C4-2B (cell line): ENCODE measurements at regions not wholly inside any gene's neighbourhood (a gene's known extent, or its start where the extent isn't known, plus 50 kb on each side); places are given as distances from the start of the nearest gene placed in this dataset.

Experiments
- H3K27ac ChIP-seq: fragments of 450-650 bp; 2 replicates; pipeline ENCODE4 v1.5.1; 2017
- ZFX ChIP-seq: fragments of 450-650 bp; IDR thresholded peaks from 2 replicates; pipeline ENCODE4 v1.6.1; 2017
- TF ChIP-seq, protein P1 (sequence below): fragments of 450-650 bp; conservative IDR thresholded peaks from 2 replicates; pipeline ENCODE4 v1.5.1; 2017; ENCODE audit warnings: mild to moderate bottlenecking

- TF ChIP-seq, protein P1, sequence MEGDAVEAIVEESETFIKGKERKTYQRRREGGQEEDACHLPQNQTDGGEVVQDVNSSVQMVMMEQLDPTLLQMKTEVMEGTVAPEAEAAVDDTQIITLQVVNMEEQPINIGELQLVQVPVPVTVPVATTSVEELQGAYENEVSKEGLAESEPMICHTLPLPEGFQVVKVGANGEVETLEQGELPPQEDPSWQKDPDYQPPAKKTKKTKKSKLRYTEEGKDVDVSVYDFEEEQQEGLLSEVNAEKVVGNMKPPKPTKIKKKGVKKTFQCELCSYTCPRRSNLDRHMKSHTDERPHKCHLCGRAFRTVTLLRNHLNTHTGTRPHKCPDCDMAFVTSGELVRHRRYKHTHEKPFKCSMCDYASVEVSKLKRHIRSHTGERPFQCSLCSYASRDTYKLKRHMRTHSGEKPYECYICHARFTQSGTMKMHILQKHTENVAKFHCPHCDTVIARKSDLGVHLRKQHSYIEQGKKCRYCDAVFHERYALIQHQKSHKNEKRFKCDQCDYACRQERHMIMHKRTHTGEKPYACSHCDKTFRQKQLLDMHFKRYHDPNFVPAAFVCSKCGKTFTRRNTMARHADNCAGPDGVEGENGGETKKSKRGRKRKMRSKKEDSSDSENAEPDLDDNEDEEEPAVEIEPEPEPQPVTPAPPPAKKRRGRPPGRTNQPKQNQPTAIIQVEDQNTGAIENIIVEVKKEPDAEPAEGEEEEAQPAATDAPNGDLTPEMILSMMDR, result no peak
- no peak for TF ChIP-seq ZFX
- no peak overlapping the region for H3K27ac ChIP-seq
These were observed 56.6 kb upstream of the ATF3 start for GRCh38 chr1:212551929-212552328.

DNA sequence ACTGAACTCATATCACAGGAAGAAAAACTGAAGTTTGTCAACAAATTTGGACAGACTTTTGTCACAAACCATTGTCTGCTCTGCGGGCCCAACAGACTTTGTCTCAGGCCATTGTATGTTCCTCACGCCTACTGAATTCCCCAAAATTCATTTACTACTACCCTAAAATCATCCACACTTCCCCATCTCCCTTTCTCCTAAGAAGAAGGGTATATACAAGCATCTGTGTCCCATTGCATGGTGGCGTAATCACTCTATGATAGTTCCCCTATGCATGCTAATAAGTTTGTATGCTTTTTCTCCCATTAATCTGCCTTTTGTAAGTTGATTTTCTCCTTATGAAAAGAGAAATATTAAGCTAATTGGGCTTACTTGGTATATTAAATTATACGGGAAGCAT is 54.9 kb upstream of the ATF3 start:
- no peak for TF ChIP-seq ZFX
- TF ChIP-seq, protein P1, result no peak
- H3K27ac ChIP-seq, result no peak overlapping the region

DNA sequence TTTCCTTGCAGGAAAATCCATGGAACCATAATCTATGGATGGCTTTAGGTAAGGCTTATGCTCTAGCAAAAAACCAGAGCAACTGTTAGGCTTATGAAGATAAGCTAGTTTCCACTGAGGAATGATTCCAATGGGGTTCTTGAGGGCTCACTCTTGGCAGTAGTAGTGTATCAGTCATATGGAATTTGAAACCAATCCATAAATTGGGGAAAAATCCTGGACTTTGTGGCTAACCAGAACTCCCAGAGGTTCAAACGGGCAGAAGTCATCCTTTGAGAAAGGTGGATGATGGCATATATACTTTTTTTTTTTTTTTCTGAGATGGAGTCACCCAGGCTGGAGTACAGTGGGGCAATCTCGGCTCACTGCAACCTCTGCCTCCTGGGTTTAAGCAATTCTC is 54.2 kb upstream of the ATF3 start:
- TF ChIP-seq, protein P1, result no peak
- no peak for TF ChIP-seq ZFX
- no peak overlapping the region for H3K27ac ChIP-seq

GRCh38 chr1:212555426-212555825 is 53.1 kb upstream of the ATF3 start:
- H3K27ac ChIP-seq, result no peak overlapping the region
- TF ChIP-seq ZFX, result no peak

DNA sequence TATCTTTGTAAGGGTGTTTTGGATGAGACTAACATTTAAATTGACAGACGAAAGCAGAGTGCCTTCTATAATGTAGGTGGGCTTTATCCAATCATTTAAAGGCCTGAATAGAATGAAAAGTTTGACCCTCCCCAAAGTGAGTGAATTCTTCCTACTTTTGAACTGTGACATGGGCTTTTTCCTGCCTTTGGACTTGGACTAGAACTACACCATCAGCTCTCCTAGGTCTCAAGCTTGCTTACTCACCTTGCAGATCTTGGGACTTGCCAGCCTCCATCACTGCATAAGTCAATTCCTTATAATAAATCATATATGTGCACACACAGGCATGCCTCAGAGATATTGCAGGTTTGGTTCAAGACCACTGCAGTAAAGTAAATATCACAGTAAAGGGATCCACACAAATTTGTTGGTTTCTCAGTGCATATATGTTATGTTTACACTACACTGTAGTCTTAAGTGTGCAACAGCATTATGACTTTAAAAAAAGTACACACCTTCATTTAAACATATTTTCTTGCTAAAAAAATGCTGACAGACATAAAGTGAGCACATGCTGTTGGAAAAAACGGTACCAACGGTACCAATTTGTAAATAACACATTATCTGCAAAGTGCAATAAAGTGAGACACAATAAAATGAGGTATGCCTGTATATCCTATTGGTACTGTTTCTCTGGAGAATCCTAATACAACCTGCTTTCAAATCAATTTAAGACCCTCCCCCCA is 51.6 kb upstream of the ATF3 start:
- no peak overlapping the region for H3K27ac ChIP-seq
- no peak for TF ChIP-seq ZFX
- TF ChIP-seq, protein P1, result no peak

GRCh38 chr1:212557739-212558692 is 50.5 kb upstream of the ATF3 start:
- TF ChIP-seq, protein P1, result no peak
- no peak; the same call in 1 of the 2 replicates for TF ChIP-seq ZFX
- H3K27ac ChIP-seq, result peak overlapping the region; percentile 89

DNA sequence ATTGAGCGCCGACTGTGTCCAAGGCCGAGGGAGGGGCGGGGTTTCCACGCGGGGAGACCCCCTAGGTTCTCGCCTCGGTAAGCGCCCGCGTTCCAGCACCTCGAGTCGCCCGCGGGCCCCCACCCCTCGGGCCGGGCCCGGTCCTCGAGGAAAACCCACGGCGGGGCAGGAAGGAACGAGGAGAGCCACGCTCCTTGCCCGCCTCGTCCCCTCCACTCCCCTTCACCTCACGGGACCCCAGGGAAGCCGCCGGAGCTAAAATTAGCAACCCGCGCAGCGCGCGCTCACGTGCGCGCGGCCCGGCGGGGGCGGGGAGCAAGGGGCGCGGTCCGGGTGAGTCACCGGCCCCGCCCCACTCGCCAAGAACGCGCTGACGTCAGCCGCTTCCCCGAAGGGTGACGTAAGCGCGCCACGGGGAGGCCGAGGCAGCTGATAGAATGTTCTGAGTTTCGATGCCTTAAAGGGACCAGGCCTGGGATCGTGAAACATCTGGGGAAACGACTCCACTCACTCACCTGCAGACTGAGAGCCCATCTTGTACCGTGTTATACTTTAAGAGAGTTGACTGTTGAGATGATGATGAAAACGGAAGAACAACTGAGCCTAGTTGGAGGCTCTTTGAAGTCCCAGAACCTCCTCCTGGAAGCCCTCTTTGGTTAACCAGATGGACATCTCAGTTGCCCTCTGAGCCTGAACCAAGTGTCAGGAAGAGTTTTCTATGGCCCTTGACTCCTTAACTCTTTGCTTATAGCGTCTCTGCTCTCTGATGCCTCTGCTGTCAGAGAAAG is 49.7 kb upstream of the ATF3 start:
- peak overlapping the region; percentile 89 for H3K27ac ChIP-seq
- TF ChIP-seq ZFX, result peak; percentile 50
- TF ChIP-seq, protein P1, result no peak; the same call in 1 of the 2 replicates
